Peyer's patch (tissue), 4 donors: ENCODE measurements at regions not wholly inside any gene's neighbourhood (a gene's known extent, or its start where the extent isn't known, plus 50 kb on each side); places are given as distances from the start of the nearest gene placed in this dataset.

Experiments
- POLR2A ChIP-seq, 2 donors: fragments of 450-650 bp; IDR thresholded peaks; one replicate each; pipeline ENCODE4 v1.5.1; 2017; ENCODE audit warnings: antibody characterized with exemption in 2 of 2, mild to moderate bottlenecking in 2 of 2, moderate library complexity in 2 of 2
- TF ChIP-seq, protein P1 (sequence below), 6 experiments: fragments of 450-650 bp in 4 of 6; fragments of 200-600 bp in 2 of 6; sonication (generic) in 1 of 6; IDR thresholded peaks; one replicate each; pipeline ENCODE4 v1.5.1; 2017 to 2019; ENCODE audit warnings: antibody characterized with exemption in 6 of 6, mild to moderate bottlenecking in 3 of 6, moderate library complexity in 1 of 6

DNA sequence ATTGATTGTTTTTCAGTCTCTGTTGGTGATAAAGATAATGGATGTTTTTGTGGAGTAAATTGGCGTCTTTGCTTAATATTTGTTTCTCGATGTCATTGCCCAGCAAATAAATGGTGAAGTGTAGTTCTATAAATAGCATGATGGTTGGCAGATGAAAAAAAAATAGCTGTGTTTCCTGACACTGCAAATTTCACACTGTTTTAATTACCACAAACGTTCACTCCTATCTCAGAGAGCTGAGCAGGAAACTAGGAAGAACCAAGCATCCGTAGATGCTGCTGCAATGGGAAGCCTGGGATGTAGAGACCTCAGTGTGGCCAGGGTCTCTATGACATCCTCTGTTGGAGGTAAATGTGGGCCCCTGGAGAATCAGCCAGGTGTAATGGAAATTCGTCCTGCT is 183.2 kb downstream of the CYRIA start:
- TF ChIP-seq POLR2A (IDR thresholded peaks at IDR 0.05): no peak
- TF ChIP-seq, protein P1, sequence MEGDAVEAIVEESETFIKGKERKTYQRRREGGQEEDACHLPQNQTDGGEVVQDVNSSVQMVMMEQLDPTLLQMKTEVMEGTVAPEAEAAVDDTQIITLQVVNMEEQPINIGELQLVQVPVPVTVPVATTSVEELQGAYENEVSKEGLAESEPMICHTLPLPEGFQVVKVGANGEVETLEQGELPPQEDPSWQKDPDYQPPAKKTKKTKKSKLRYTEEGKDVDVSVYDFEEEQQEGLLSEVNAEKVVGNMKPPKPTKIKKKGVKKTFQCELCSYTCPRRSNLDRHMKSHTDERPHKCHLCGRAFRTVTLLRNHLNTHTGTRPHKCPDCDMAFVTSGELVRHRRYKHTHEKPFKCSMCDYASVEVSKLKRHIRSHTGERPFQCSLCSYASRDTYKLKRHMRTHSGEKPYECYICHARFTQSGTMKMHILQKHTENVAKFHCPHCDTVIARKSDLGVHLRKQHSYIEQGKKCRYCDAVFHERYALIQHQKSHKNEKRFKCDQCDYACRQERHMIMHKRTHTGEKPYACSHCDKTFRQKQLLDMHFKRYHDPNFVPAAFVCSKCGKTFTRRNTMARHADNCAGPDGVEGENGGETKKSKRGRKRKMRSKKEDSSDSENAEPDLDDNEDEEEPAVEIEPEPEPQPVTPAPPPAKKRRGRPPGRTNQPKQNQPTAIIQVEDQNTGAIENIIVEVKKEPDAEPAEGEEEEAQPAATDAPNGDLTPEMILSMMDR (IDR thresholded peaks at IDR 0.05): no peak
